ENCODE measurements at regions not wholly inside any gene's neighbourhood (a gene's known extent, or its start where the extent isn't known, plus 50 kb on each side); places are given as distances from the start of the nearest gene placed in this dataset.
"Not testable (repeated sequence)": the region's sequence is repeated elsewhere in the genome, so short reads cannot be mapped to it uniquely, and the experiment has no call there.

DNA sequence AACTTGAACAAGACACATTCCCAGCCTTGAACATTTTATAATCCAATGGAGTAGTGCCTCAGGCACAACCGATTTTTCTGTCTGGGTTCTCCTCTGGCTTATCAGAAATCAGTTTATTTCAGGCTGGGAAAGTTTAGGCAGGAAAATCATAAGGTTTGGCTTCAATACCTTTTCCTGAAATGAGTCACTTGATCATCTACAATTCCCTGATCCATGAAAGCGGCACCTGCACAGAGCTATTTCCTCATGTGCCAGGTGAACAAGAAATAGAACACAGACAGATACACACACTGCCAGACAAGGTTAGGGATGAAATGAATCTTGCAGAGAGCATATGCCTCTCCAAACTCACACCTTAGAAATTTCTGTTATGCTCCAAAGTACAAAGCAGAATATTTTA, 106.7 kb upstream of the OR9G4 start:
- no peak for FAIRE-seq

DNA sequence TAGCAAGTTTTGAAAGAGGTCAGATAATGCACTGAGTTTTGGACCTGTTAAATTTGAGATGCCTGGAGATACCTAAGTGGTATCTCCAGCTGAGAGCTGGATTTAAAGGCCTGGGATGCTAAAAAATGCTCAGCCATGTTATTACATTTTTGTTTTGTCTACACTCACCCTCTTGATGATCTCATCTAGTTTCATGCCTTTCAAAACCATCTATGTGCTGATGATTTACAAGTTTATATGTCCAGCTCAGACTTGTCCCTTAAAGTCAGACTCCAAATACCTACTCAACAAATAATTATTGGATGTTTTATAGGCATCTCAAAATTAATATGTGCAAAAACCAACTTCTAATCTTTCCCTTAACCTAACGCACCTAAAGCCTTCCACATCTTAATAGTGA, 103.6 kb upstream of the OR9G4 start:
- FAIRE-seq = no peak

DNA sequence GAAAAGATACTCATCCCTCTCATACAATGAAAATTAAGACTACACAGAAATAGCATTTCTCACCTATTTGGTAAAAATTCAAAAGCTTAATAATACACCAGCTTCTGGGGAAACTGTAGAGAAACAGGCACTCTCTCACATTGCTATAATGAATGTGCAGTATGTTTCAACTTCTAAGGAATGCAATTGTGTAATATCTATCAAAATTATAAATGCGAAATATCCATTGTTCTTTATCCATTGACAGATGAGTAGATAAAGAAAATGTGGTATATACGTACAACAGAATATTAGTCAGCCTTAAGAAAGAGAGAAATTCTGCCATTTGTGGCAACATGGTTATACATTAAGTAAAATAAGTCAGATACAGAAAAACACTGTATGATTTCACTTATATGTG, 101.4 kb upstream of the OR9G4 start:
- no peak for FAIRE-seq

DNA sequence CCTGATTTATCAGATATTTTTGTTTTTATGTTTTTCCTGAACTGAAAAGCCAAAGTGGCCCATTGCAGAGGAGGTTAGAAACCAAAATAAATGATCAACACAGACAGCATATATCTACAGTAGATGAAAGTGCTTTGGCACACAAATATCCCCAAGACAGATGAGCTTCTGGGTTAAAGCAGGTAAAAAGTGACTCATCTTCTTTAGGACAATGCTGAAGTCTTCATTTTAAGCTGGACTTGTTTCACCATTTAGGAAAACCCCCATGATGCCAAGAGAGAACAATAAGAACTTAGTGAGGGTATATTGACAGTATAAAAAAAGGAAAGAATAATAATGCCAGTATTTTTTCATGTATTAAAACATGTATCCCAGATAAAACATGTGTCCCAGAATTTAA, 100.8 kb upstream of the OR9G4 start:
- no peak for FAIRE-seq

DNA sequence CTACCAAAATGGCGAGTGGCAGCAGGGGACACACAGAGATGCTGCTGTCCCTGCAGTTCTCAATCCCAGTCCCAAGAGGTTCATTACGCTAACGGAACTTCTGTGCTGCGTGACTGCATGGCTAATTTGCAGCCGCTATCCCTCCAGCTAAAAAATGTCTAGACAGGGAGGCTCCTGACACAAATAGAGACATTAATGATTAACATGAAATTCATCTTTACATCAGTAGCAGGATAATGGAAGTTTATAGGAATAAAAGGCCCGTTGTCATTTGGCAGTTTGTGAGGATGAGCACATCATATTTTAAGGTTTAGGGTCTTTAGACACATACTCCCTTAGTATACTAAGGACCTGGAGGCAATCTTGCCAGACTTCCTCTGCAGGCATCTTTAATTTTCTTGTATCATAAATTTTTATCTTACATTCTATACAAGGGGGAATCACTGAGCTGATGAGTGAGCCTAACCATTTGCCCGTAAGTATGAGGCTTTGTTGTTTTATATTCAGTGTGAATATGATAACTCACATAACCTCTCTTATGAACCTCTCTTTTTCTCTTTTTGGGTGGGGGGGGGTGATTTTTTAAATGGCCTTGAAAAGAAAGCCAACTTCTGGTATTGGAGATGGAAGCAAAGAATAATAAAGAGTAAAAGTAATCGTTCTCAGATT, 99.8 kb upstream of the OR9G4 start:
- no peak for FAIRE-seq

DNA sequence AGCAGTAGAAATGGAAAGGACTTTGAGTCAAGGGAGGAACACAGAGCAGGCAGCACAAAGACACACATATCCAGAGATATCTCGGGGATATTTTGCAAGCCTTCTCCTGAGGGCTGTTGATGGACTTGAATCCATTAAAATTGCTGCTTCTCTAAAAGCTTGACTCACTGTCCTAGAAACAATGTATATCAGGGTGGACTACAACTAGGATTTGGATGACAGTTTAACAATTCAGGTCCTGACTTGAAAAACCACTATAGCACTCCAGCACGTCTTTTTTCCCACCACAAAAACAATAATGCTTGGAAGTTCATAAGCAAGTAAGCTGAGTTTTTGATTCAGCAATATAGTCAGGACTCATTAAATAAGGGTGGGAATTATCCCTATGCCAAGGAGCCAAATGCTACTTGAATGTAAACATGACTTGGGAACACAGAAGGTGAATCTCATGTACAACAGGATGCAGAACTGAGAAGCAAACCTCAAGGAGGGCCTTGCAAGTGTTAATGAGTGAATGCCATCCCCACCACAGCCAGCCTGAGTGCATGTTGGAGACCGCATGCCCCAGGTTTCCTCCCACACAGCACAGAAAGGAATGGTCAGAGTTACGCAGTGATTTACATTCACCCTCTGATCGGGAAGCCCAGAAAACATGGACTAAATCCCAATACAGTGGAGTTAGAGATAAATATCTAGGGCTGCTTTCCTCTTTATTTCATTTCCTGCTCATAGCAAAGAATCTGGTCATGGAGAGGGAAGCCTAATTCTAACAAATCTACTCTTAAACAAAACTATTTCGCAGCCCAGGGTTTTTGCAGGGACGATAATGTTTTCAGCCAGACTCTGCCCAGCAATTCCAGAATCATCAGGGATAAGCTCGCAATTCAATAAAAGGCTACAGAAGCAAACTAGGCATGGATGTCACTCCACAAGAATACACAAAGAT, 98.4 kb upstream of the OR9G4 start:
- FAIRE-seq = no peak

DNA sequence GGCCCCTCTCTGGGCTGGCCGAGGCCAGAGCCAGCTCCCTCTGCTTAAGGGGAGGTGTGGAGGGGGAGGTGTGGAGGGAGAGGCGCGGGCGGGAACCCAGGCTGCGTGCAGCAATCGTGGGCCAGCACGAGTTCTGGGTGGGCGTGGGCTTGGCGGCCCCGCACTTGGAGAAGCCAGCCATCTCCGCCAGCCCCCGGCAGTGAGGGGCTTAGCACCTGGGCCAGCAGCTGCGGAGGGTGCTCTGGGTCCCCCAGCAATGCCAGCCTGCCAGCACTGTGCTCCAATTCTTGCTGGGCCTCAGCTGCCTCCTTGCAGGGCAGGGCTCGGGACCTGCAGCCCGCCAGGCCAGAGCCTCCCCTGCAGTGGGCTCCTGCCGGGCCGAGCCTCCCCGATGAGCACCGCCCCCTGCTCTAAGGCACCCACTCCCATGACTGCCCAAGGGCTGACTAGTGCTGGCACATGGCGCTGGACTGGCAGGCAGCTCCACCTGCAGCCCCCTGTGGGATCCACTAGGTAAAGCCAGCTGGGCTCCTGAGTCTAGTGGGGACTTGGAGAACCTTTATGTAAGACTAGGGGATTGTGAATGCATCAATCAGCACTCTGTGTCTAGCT, 96.7 kb upstream of the OR9G4 start:
- no peak for FAIRE-seq

DNA sequence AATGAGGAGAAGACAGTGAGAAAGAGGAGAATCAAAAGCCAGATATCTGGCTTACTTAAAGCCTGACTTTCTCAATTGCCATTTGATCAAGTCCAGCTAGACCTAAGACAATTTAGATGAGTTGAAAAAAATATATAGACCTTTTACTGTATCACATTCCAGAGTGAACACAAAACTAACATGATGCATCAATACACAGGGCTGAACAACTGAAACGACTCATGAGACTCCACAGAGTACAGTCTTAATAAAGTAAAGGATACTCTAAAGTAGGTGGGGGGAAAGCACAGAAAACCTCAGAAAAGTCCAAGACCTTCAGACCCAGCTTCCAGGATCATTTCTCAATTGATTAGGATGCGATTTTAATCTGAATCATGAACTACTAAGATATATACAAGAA, 95.3 kb upstream of the OR9G4 start:
- no peak for FAIRE-seq

DNA sequence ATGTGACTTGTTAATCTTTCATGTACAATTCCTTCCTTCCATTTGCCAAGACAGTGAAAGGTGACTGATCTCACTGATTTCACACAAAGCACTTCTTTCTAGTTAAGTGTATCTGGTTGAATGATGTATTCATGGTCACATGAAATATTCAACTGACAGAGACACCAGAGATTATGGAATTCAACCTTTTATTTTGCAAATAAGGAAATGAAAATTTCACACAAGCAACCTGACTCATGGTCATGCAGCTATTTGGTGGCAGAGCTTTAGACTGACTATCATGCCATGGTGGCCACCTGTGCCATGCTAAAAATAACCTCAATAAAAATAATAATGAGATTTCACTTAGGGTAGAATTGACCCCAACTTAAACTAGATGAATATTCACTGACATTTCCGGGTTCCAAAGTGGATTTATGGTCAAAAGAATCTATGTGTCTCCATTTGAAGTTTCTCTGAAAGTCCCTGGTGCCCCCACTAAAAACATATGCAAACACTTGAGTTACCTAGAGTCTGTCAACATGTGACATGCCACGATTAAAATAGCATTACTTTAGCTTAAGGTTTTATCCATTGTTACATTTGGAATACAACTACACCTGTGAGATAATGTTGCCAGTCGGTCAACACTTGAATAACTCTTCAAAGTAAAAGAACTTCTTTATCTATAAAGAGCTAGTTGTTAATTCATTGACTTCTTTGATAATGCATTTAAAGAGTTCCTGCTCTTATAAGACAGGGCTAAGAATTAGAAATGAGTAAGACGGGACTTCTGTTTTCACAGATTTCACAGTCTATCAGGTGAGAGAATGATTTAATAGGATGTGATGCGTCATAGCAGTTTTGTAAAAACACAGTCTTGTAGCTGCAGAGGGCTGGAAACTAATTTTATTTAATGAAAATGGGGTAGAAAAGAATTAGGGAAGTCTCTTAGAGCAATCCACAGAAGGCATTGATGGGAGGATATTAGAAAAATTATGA, 94.6 kb upstream of the OR9G4 start:
- no peak for FAIRE-seq

DNA sequence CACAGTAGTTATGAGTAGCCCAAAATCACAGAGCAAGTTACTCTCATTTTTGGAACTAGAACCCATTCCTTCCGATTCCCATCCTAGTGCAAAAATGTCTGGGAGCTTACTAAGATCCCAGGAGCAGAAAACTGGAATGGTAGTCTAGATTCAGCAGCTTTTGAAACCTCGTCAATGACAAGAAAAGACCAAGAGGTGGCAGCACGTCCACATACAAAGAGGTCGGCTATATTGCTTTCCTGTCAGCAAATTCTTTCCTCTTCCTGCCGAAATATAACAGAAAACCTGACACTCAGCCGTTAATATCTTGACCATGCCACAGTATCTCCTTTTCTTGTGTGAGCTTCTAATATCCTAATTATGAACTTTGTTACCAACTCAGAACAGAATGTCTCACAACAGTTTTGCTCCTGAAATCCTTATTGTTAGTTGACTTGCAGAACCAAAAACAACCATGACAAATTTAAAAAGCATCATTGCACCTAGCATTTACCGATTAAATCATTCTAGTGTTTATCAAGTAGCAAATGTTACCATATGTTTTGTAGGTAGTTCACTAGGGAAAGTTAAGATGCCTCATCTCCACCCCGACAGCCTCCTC, 92.8 kb upstream of the OR9G4 start:
- peak; percentile 76 for FAIRE-seq

DNA sequence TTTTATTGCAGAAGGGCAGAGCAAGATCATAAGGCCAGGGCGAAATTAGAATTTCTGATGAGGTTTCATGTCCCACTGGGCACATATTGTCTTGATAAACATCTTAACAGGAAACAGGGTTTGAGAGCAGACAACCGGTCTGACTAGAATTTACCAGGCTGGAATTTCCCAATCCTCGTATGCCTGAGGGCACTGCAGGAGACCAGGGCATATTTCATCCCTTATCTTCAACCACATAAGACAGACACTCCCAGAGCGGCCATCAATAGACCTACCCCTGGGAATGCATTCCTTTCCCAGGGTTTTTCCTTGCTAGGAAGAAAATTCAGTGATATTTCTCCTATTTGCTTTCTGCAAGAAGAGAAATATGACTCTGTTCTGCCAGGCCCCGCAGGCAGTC, 78.9 kb upstream of the OR9G4 start:
- FAIRE-seq = not testable (repeated sequence)

DNA sequence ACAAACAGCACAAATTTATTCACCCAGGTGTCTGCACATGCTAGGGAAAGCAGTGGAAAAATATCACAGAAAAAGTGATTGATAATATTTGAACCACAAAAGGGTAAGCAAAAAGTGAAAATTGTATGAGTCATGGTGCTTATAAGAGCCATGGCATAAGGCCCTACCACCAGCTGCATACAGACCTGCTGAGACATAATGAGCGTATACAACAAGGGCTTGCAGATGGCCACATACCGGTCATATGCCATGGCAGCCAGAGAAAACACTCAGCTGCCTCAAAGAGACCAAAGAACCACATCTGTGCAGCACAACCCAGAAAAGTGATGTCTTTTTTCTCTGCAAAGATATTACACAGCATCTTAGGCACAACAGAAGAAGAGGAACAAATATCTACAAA, 71.4 kb upstream of the OR9G4 start:
- no peak for FAIRE-seq

DNA sequence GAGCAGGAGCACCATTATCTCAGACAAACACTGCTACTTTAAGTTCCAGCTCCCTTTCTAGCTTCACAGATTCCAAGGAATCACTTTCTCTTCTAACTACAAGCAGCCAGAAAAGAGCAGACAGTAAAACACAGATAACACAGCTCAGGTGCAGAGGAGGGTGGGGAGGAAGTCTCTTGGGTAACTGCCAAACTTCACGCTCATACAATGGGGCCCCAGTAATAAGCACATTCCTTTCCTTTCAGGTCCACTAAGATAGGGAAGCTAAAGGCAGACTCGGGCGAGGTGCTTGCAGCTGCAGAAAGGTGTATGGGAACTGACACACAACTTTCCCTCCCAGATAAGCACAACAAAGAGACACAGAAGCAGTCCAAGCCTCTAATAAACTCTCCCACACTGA, 69.2 kb upstream of the OR9G4 start:
- FAIRE-seq = no peak

DNA sequence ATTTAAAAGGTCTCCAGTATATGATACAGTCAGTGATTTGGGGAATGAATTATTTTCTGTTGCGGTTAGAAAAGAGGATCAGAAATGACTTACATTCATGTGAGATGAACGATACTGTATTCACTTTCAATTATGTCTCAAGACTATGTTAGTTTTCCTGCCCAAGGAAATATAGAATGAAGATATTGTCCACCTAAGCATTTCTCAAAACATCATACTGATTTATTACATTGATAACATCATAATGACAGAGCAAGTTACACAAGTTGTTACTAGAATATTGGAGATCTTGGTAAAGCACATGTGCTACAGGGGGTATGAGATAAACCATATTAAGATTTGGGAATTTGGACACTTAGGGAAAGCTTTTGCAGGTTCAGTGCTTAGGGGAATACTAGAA, 67.8 kb upstream of the OR9G4 start:
- no peak for FAIRE-seq

DNA sequence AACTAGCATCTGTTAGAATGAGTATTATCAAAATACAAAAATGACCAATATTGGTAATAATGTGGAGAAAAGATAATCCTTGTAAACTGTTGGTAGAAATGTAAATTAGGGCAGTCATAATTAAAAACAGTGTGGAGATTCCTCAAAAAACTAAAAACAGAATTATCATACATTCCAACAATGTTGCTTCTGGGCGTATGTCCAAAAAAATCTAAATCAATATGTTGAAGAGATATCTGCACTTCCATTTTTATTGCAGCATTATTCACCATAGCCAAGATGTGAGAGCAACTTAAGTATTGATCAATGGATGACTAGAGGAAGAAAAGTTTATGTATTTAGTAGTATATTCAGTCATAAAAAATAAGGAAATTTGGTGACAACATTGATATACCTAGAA, 59.8 kb upstream of the OR9G4 start:
- no peak for FAIRE-seq

DNA sequence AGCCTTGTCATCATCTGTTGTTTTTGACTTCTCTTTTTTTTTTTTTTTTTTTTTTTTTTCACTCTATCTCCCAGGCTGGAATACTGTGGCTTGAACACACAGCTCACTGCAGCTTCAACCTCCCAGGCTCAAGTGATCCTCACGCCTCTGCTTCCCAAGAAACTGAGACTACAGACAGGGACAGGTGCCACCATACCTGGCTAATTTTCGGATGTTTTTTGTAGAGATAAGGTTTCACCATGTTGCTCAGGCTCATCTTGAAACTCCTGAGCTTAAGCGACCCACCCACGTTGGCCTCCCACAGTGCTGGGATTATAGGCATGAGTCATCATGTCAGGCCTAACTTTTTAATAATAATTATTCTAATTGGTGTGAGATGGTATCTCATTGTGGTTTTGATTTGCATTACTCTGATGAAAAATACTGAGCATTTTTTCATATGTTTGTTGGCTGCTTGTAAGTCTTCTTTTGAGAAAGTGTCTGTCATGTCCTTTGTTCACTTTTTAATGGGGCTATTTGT, 51.3 kb upstream of the OR9G4 start:
- no peak for FAIRE-seq

Measured in endometrium (tissue), 2 donors.